ENCODE measurements at regions not wholly inside any gene's neighbourhood (a gene's known extent, or its start where the extent isn't known, plus 50 kb on each side); places are given as distances from the start of the nearest gene placed in this dataset.
"Not testable (repeated sequence)": the region's sequence is repeated elsewhere in the genome, so short reads cannot be mapped to it uniquely, and the experiment has no call there.

DNA sequence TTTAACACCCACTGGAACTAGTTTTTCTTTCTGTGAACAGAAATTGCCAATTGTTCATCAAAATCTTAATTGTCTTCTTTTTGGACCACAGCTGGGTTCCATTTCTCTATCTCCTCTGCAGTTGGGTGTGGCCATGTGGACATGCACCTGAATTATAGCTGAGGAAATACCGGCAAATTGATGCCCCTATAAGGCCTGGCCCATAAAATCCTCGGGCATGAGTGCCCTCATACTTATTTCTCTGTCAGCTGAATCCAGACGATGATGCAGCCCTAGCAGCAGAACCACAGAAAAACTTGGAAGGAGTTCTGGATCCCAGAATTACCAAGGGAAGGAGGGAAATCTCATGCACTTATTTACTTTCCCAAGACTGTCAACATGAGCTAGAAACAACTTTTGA is 249.0 kb downstream of the CYRIA start:
- no peak for DNase-seq (ENCODE audit: extremely low read depth, low read depth, low spot score)

DNA sequence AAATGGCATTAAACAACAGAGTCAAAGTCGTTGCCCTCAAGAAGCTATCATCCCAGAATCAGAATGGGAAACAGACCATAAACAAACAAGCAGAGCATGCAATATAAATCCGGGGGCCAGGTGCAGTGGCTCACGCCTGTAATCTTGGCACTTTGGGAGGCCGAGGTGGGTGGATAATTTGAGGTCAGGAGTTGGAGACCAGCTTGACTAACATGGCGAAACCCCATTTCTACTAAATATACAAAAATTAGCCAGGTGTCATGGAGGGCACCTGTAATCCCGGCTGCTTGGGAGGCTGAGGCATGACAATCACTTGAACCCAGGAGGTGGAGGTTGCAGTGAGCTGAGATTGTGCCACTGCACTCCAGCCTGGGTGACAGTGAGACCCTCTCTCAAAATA is 249.8 kb downstream of the CYRIA start:
- not testable (repeated sequence) for DNase-seq (ENCODE audit: extremely low read depth, low read depth, low spot score)

DNA sequence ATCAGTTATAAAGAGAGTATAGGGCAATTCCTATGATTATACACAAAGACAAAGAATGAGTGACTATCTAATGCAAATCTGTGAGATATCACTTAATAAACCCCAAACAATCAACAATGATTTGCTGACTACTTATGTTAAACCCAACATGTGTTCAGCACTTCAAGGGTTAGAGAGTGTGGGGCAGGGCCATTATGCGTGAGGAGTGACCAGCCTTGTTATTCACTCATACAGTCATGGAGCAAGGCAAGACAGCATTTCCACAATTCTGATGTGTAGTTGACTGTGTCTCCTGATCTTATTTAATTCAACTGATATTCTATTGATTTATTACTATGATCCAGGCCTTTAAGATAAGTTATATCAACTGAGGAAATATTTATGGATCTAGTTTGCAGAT is 251.7 kb downstream of the CYRIA start:
- DNase-seq (ENCODE audit: extremely low read depth, low read depth, low spot score): no peak

DNA sequence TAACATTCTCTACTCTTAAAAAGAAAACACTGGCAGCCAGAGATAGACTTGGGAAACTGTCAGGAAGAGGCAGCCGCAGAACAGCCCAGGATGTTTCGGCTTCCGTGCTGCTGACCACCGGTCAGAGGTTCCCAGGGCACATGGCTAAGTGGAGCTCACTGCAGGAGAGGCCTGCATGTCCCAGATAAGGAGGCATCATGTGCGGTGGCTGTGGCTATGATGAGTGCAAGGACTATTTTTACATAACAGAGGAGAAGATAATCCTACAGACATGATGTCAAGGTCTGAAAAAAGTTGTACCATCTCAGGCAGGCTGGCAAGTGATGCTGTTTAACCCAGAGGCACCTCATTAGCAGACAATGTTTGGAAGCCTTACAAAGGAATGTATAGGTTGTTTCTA is 252.3 kb downstream of the CYRIA start:
- no peak for DNase-seq (ENCODE audit: extremely low read depth, low read depth, low spot score)

DNA sequence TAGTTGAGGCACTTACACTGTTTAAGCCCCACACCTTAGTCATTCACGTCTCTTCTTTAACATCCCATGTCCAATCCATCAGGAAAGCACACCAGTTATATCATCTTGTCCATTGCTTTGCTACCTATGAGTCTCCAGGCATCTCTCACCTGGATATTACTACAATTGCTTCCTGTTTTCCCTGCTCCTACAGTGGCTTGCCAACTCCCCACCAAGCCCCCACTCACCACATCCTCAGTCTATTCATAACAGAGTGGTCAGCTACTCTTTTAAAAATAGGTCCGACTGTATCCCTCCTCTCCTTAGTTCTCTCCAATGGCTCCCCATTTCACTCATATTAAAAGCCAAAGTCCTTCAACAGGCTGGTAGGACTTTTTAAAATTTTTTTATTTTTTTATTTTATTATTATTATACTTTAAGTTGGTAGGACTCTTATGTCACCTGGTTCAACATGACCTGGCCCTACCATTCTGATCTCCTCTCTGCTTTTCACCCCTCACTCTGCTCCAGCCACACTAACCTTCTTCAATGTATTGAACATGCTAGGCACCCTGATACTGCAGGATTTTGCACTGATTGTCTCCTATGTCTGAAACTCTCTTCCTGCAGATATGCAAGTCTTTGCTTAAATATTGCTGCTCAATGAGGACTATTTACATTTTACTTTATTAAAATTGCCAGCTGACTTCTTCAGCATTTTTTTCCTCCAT is 253.2 kb downstream of the CYRIA start:
- DNase-seq (ENCODE audit: extremely low read depth, low read depth, low spot score): no peak

DNA sequence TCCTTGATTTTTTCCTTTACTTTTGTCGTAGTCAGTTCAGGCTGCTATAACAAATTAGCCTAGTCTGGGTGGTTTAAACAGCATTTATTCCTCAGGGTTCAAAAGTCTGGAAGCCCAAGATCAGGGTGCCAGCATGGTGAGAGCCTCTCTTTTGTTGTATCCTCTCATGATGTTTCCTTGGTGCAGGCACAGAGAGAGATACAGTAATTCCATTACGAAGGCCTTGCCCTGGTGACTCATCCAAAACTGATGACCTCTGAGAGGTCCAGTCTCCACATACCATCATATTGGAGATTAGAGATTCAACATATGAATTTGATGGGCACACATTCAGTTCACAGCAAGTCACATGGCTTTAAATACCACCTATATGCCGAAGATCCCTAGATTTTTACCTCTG is 253.8 kb downstream of the CYRIA start:
- no peak for DNase-seq (ENCODE audit: extremely low read depth, low read depth, low spot score)

DNA sequence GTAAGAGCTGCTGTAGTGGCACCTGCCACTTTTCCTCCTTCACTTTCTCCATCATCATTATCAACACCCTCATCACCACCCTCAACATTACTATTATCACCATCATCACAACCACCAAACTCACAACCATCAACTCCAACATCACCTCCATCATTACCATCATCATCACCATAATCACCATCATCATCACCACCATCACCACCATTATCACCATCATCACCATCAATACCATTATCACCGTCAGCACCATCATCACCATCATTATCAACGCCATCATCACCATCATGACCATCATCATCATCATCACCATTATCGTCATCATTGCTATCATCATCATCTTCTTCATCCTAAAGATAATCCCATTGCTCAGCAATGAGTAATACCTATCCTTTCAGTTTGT is 255.8 kb downstream of the CYRIA start:
- DNase-seq (ENCODE audit: extremely low read depth, low read depth, low spot score): no peak

DNA sequence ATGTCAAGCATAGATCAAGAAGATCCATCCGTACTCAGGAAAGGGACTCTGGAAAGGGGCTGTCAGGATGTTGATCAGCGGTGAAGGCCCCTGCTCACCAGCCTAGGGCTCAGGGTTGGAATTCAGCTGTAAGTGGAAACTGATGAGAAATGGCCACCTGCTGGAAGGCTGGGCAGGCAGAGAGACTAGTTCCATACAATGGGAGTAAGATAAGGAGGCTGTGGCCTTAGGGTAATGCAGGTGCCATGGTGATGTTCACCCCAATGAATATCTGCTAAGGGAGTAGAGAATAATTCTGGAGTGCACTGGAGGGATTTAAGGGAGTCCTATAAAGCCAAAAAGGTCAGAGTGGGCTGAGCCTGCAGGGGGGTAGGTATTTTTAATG is 256.6 kb downstream of the CYRIA start:
- DNase-seq (ENCODE audit: extremely low read depth, low read depth, low spot score): no peak

DNA sequence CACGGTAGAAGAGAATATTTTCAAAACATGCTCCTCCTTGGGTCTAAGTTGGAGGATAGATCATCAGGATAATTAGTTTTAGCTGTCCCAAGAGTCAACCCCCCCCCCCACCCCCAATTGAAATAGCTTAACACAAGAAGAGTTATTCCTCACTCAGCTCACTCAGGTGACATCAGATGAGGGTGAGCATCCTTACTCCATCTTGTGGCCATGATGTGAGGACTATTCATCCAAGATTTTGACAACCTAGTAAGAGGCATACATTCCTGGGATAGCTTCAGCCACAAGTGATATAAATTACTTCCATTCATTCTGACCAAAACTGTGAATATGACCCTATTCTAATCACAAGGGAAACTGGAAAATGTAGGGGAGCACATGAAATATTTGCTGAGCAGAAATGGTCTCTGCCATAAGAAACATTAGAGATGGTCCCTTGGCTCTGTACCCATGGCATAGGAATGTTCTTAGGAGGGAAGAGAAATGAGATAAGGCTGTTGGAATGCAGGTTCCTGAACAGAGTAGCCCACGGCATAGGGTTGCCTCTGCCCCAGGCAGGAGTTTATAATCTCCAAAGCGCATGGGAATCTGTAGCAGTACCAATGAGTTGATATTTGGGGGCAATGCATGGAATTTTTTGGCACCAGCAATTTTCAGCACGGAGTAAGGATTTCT is 257.2 kb downstream of the CYRIA start:
- no peak for DNase-seq (ENCODE audit: extremely low read depth, low read depth, low spot score)

DNA sequence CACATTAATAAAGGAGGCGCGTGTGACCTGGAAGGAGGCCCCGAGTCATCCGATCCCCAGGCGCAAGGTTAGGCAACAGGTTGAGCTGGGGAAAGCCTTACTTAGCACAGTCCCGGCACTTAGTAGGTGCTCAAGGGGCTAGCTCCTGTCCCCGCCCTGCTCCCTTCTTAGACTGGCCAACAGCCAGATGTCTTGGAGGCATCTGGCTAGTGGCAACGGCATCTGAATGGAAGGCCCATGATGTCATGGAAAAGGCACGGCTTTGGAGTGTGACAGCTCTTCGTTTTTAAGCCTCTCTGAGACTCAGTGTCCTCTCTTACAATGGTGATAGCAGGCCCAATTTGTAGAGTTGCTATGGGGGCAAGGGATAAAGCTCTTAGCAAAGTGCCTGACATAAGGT is 258.3 kb downstream of the CYRIA start:
- no peak for DNase-seq (ENCODE audit: extremely low read depth, low read depth, low spot score)

DNA sequence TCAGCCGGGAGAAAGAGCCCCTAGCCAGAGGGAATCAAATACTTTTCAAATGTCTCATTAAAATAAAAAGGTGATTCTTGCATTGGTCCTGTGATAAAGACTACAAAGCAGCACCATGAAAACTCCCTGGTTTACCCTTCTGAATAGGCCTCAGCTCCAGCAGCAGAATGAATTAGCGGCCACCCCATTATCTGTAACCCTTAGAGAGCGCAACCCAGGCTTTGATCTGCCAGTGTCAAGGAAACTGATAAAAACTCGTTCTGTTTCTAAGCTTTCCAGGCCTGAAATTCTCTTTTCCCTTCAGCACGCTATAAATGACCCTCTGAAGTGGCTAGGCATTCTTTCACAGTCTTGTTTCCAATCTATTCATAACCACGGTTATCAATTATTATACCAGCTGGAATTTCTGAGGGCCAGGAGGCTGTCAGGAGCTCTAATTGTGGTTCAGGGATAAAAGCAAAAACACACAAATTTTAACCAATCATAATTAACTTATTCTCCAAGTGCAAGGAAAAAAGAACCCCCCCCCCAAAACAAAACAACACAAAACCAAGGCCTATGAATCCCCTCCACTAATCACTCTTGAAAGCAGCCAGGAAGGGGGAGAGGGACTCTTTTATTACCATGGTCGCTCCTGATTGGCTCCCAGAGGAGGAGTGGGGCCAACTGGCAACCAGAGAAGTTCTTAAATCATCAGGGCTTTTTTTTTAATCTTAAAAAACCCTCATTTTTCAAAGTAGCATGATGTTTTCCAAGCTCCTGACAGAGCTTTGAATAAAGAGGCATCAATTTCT is 258.9 kb downstream of the CYRIA start:
- no peak for DNase-seq (ENCODE audit: extremely low read depth, low read depth, low spot score)

DNA sequence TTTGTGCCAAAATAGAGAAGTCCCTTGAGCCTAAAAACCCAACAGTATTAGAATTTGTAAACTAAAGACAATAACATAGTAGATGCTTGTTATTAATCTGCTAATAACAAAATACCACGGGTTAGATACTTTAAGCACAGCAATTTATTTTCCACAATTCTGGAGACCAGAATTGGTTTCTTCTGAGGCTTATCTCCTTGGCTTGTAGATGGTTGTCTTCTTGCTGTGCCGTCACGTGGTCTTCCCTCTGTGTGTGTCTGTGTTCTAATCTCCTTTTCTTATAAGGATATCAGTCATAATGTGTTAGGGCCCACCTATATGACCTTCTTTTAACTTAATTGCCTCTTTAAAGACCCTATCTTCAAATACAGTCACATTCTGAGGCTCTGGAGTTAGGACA is 260.1 kb downstream of the CYRIA start:
- no peak for DNase-seq (ENCODE audit: extremely low read depth, low read depth, low spot score)

DNA sequence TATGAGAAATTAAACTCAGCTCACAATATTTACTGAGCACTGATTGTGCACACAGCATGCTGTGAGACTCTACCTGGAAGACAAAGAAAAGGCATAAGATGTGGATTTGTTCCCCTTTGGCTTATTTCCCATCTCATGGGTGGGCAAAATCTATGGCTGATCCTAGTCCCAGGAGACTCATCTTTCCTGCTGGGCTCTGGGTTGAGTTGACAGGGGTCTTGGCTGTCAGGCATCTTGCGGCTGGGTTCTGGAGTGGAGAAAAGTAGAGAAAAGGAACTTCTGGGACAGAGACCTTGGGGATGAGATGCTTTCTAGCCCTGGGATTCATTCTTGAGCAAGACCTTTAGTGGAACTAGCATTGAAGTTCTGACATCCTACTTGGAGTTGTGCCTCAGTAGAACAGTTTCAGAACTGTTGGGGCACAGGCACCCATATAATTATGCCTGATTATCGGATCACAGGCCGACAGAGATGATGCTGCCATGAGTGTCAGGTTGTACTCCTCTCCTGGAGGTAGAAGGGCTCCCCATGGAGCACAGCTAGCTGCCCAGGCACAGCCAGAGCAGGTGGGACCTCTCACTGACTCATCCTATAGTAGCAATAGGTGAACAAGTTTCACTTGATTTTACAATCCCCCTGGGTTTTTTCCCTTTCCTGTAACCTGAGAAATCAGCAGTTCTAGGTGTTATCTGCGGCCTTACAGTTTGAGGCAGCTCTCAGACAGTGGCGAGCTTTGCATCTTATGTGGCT is 260.9 kb downstream of the CYRIA start:
- no peak for DNase-seq (ENCODE audit: extremely low read depth, low read depth, low spot score)

DNA sequence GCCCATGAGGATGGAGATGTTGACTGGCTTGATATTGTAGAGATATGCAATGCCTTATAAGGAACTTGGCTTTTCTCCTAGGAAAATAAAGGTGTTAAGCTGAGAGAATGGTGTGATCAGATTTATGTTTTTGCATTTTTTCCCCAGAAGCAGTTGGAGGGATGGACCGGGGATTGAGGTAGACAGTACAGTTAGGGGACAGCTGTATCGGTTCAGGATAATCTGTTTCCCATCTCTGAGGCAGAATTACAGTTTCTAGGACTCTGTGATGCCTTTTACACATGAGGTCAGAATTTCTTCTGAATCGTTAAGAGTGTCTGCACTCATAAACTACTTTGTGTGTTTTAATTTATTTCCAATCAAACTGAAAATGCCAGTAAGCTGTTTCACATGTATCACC is 261.5 kb downstream of the CYRIA start:
- no peak for DNase-seq (ENCODE audit: extremely low read depth, low read depth, low spot score)

DNA sequence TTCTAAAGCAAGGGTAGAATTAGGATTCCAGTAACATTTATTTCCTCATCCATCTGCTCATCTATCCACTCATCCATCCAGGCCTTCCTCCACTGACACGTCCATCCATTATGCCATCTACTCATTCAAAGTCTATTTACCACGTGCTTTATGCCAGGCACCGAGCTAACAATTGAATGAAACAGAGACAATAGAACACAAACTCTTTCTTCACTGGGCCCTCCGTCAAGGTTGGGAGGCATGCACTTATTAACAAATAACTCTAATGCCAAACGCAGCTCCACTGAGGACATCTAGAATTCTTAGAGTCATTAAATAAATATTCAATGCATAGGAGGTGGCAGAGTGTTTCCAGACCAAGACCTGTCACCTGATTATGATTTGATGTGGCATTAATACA is 262.7 kb downstream of the CYRIA start:
- DNase-seq (ENCODE audit: extremely low read depth, low read depth, low spot score): no peak

DNA sequence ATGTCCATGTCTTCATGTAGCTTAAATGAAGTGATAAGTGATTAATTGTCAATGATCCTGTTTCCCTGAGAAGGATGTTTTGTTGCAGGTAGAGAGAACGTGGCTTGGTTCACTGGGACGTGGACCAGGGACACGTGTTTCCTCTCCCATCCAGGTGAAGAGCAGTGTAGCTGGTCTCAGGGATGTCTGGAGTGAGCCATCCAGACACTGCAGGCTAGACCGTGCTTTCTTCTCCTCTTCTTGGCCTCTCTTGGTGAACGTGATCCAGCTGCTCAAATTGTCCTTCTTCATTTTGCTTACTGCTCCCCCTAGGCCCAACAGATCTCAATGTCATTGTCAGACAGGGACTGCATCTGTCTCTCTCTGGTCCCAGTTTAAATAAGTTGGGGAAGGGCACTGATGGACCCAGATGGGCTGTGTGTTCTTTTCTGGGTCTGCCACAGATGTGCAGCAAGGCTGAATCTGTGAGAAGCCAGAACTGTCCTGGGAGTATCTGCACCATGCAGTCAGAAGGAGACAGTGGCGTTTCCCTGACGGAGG is 263.8 kb downstream of the CYRIA start:
- DNase-seq (ENCODE audit: extremely low read depth, low read depth, low spot score): no peak

DNA sequence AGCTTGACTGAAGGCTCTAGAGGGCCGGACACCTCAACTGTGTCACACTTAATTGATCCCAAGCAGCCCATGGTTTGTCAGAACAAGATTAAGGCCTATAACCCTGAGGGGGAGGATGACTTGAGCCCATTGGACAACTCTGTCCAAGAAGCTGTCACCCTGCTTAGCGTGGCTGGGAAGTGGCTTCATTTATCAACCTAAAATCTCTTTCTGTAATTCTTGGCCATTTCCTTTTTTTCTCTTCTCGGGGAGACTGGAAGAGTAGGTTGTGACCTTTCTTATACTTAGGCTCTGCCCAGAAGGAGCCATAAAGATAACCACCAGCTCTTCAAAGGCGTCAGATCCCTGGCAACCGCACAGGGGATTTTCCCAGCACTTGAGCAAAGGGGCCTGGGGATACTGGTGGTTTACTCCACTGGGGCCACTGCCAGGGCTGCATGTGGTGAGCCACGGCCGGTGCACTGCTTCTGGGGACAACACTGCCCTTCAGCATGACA is 265.5 kb downstream of the CYRIA start:
- no peak for DNase-seq (ENCODE audit: extremely low read depth, low read depth, low spot score)

DNA sequence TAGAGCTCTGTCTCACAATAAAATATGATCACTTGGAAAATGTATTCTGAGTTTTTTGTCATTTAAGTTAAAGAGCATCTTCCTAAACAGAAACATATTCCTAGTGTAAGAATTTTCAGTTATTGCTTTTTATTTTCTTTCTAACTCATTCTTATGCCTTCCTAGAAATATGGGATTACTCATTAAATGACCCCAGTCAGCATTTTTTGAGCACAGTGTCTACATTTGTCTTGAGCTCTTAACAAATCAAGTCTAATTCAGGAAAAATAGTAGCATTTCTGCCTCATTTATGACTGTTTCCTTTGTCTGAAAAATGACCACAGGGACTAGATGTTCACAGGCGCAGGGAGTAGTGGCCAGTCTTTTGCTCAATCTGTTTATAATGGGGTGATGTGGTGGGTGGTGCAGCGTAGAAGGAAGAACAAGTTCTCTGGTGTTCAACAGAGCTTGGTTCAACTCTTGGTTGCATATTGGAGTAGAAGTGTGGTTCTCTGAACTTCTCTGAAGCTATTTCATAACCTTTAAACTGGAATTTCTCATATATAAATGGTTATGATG is 267.1 kb downstream of the CYRIA start:
- DNase-seq (ENCODE audit: extremely low read depth, low read depth, low spot score): no peak

DNA sequence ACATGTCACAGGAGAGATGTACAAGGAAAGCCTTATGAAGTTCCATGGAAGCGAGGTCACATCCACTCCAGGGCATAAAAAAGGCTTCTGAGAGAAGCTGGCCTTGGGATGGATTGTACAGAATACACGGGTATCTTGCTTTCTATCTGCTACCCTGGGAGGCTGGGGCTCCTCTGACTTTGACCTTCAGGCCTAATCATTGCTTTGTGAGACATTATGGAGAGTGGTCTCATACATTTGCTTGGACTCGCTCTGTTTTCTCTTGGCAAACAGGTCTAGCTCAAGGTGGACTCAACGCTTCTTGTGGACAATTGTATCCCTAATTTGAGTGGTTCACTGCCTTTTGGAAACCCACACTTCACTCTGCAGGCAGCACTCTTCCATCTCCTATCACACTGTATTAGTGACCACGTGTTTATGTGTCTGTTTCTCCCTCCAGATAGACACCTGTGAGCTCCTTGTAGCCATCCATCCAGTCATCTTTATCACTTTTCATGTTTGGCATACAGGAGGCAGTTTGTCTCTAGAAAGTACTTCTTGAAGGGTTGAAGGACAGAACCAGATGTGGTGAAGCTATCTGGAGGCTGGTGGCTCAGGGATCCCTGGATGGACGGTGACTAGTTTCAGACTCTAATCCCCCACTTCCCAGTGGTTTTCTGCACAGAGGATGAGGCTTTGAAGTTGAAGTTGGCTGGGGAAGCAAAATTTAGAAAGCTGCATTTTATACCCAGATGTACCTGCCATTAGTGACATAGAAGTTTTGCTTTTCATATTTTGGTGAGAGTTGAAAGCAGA is 267.8 kb downstream of the CYRIA start:
- no peak for DNase-seq (ENCODE audit: extremely low read depth, low read depth, low spot score)

DNA sequence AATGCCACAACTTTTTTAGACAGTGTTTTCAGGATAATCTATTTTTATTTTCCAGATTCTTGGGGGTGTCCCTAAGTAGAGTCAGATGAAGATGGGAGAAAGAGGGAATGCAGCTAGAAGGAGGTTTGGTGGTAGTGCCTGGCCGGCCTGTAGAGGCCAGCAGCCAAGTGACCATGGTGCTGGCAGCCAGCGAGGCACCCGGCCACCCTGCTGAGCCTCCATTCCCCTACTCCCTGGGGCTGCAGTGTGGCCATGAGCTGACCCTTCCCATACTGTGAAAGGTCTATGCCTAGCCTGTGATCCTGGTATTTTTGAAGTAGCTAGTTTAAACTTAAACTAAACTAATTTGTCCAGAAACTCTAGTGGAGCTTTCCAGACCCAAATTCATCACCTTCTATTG is 268.6 kb downstream of the CYRIA start:
- DNase-seq (ENCODE audit: extremely low read depth, low read depth, low spot score): no peak

All from glomerular endothelial cell (primary cell).